SK-MEL-5 (cell line): ENCODE measurements at regions not wholly inside any gene's neighbourhood (a gene's known extent, or its start where the extent isn't known, plus 50 kb on each side); places are given as distances from the start of the nearest gene placed in this dataset.
"Not testable (repeated sequence)": the region's sequence is repeated elsewhere in the genome, so short reads cannot be mapped to it uniquely, and the experiment has no call there.

Experiments used
- DNase-seq: peaks from one replicate; pipeline ENCODE4 v3.0.0-alpha.2; 2016; ENCODE audit warnings: low read depth, low spot score
- in situ Hi-C: cut with HindIII; loops from 2 replicates; pipeline ENCODE4 v1.10.0; 2016; ENCODE audit warnings: low sequenced_read_pairs, high pct_unique_total_duplicates, low pct_unique_long_range_greater_than_20kb

DNA sequence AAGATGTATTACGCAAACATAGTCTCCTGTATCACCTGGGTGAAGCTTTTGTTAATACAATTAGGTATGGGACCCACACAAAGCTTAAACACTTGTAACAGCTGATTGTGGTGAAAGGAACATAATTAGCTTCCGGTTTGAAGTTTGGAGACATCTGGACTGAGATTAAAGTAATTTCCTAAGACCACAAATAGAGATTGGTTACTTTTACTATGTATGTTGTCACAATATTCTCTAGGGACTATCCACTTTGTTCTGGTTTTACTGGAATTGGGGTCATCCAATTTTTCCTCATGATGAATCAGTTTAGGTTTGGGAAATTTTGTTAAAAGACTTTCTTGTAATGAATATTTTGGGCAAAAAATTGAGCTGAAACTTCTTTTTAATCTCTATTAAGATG, 71.8 kb upstream of the SAMSN1 start:
- in situ Hi-C loops = no loop called here
- DNase-seq = no peak

DNA sequence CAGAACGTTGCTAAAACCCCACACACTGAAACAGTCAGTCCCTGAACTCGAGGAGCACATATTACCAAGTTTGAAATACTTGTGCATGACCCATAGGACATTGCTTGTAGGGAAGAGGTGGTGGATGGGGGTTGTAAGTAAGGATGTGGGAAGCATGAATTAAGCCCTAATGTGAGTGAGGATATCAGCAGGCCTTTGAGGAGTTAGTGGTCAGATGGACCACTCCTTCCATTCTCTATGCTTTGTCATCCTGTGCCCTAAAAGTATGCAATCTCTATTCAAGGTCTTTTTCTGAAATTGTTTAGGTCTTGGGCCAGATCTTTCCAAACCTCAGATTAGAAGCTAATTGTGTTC, 70.9 kb upstream of the SAMSN1 start:
- DNase-seq = no peak

DNA sequence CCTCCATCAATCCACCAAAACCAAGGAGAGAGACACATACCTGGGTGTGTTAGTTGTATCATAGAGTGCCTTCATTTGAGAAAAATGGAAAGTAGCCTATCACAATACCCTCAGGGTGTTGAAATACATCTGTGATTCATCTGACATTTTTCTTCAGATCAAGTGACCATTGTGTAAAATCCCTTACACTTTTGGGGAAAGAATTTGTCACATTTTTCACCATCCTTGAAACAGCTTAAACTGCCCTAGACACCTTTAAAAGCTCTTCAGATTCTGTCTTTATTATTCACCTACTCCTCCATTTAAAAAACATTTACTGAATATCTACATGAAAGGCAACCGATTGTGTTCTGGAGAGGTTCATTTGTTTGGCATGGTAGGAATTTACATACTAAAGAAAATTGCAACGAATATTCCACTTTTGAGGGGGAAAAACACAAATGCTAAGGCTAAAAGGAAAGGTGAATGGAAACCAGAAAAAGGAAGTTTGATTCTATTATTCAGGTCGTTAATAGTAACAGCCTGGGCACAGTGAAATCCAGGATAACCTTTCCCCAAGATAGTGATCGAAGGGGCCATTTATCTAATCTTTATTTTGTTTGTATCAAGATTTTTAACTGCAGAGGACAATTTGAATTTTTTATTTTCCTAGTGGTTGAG, 70.4 kb upstream of the SAMSN1 start:
- in situ Hi-C loops = no loop called here
- DNase-seq = no peak

More for the DNA sequence above, 70.9 kb upstream of the SAMSN1 start:
- in situ Hi-C loops = no loop called here

DNA sequence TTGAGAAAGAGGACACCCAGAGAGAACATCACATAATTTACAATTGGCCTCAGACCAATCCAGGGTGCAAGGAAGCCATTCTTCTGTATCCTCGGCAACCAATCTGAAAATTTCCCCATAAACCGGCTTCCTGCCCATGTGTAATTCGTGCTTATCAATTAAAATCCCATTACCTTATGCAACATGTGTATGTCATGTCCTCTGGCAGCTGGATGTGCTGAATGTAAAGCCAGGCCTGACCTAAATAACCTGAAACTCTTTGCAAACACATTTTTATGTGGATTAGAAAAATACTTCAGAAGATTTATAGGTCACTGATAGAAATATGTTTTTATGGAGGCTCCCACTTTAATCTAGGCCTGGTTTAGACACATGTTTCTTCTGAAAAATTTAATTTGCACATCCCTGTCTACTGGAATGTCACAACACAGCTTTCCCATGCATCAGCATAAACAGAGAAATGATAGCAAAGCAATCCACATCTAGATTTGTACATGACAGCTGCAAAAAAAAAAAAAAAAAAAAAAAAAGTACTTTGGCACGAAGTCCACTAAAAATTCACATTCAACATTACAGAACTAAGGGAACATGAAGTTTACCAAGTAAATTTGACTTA, 69.4 kb upstream of the SAMSN1 start:
- in situ Hi-C loops = no loop called here

DNA sequence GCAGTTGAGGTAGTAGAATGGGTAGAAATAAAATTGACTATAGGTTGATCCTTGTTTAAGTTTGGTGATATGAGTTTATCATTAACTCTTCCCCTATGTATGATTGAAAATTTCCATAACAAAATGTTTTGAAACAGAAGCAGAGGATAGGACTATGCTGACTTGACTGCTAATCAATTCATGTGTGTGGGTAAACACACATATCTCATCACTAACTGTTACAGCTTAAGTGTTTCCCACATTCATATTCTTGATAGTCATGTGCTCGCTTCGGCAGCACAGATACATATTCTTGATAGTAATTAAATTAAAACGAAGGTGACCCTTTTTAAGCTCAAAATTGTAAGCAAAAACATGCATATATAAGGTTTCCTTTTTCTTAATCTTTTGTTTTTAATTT, 68.2 kb upstream of the SAMSN1 start:
- in situ Hi-C loops = no loop called here
- no peak for DNase-seq

More for the DNA sequence above, 69.4 kb upstream of the SAMSN1 start:
- DNase-seq = no peak

DNA sequence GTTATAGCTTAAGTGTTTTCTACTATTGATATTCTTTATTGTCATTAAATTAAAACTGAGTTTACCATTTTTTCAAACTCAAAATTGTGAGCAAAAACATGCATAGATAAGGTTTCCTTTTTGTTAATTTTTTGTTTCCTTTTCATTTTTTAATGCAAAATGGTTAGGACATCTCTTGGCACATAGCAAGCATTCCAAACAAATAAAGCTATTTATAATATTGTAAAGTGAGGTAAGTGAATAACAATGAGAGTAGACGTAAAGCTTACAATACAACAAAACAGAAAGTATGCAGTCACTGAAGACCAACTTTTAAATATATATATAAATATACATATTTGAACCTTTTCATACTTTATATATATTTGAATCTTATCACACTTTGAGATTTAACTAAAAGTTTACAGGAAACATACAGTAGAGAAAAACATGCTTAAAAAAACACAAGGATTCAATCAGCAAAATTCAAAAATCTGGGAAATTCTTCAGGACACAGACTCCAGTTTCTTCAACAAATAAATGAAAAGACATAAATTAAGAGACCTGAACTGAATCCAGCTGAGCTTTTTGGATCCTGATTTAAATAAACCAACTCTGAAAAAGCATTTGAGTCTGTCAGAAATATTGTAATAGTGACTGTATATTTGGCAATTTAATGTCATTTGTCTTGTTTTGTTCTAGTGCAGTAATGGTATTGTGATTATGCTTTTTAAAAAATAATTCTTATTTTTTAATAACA, 67.5 kb upstream of the SAMSN1 start:
- in situ Hi-C loops = no loop called here
- DNase-seq = no peak

DNA sequence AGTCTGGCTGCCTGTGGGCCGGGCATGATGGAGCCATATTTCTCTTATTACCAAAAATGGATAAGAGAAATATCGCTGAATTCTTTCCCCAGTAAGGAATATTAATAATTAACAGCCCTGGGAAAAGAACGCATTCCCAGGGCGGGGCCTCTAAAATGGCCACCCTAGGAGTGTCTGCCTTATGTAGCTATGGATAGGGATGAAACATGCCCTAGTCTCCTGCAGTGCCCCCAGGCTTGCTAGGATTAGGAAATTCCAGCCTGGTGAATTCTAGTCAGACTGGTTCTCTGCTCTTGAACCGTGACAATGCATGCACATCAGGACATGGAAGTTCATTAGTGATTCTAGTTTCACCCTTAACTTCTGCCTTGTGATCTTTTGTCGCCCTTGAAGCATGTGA, 64.0 kb upstream of the SAMSN1 start:
- DNase-seq, in situ Hi-C loops: not testable (repeated sequence)

DNA sequence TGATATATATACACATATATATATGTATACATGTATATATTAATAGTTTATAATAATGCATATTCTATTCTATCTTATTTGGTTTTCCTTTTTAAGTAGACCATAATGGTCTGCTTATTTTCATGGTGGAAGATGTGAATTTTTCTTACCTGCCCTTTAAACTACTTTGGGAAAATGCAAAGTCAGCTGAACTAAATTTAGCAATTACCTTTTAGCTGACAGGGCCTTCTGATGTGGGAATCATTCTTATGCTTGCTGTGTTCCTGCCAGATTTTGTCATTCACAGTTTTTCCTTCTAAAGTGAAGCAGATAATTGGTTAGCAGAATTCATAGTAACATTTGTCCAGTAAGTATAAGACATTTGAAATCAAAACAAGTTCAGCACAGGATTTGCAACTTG, 63.2 kb upstream of the SAMSN1 start:
- DNase-seq = no peak
- in situ Hi-C loops = no loop called here

DNA sequence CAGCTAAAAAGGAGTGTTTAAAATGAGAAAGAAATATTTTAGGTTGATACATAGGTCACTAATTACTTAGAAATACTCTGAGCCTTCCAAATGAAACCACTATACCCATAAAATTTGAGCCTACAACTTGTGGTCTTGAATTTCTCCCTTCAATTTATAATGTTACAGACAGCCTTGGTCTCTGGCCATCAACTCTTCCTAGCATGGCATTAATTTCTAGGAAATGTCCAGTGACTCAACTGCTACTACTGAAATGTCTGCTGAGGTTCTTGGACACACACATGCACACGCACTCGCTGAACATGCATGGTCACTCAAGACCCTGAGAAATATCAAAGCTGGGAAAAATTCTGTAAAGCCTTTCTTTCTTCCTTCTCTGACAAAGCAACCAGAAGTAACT, 61.1 kb upstream of the SAMSN1 start:
- in situ Hi-C loops = no loop called here
- no peak for DNase-seq

DNA sequence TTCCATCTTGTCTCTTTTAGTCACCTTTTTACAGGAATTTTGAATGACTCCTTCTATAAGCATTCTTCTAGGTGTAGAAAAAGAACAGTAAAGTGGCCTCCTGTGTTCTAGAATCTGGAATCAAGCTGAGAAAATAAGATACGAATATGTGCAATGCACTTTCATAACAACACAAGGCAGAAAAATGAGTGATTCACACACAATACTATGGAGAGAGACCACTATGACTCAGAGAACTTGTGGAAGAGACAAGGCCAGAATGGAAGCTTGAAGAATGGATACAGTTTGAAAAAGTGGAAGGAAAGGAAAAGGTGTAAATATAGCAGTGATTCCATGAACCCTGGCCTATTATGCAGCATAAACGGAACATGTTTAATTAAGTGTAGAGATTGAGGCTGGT, 57.1 kb upstream of the SAMSN1 start:
- DNase-seq = no peak
- in situ Hi-C loops = no loop called here

DNA sequence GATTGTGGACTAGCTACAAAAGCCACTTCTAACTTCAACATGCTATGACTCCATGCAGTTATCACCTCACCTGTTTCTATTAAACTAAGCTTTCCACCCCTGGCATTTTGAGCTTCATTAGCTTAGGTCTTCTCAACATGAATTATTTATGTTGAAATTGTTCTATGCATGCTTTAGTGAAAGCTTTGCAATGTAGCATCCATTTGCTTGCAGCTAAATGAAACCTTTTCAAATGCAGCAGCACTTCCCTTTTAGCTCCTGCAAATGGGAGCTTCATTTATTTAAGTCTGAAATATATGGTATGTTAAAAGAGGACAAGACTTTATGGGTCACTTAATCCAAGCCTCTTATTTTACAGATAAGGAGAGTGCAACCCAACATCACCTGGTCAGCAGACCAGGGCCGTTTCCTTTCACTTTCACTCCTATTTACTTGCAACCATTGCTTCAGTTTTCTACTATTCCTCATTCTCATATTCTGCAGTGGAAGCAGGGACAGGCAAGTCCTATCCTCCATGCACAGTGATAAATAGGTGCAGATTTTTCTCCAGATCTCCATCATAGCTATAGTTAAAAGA, 56.4 kb upstream of the SAMSN1 start:
- DNase-seq = no peak
- in situ Hi-C loops = no loop called here

DNA sequence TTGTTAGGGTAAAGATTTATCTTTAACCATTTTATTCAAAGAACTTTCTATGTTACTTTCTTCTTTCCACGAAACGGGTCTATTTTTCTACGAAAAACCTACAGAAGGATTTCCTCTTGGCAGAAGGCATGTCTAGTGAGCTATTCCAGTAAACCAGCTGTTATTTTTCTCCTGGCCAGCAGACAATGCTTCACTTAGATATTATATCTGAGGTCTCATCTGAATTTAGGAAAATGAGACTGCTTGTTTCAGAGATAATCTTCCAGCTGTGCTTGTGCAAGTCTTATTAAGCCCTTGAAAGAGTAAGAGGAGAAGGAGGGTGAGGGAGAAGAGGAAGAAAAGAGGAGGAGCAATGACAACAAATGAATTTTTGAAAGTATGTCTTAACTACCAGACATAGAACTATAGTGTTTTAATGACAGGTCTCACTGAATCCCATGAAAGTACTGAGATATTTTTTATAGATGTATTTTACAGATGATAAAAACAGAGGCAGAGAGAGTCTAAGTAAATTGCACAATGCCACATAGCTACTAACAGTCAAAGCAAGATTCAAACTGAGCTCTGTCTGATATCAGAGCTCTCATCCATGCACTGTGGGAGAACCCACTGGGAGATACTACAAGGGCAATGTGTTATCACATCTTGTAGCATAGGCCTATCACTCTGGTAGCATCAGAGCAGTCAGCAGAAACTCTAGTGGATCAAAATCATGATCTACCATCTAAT, 54.6 kb upstream of the SAMSN1 start:
- in situ Hi-C loops = no loop called here
- no peak for DNase-seq

DNA sequence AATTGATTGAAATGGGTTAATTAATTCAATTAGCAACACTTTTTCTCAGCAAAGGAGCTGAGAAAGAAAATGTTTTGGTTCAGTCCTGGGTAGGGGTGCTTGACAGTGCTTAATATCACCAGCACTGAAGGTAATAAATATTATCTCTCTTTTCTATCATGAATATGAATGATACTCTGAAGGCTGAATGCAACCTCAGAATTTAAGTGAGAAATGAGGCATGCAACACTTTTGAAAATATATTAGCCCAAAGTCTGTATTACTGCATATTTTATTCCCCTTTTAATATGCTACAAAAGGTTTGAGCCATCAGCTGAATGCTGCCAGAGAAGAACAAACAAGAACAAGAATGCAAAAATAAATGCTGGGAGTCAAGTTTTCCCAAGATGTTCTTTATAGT, 52.0 kb upstream of the SAMSN1 start:
- no peak for DNase-seq
- in situ Hi-C loops = no loop called here
